ENCODE measurements at regions not wholly inside any gene's neighbourhood (a gene's known extent, or its start where the extent isn't known, plus 50 kb on each side); places are given as distances from the start of the nearest gene placed in this dataset.

GRCh38 chr12:77115471-77115870, 50.1 kb upstream of the E2F7 start:
- Histone ChIP-seq H3K23ac (ENCODE audit: insufficient read length, low read depth, low read length) (no peak overlapping the region), H4K91ac (ENCODE audit: insufficient read length, low read depth, low read length) (no peak overlapping the region), H2BK5ac (ENCODE audit: insufficient read length, low read length) (no peak overlapping the region), H3K4me1 (ENCODE audit: insufficient read depth, low read length) (no peaks in the 10 kb centered on the region), H2BK12ac (ENCODE audit: insufficient read length, low read depth, low read length) (no peak overlapping the region), H3K27ac (ENCODE audit: insufficient read length, low read depth, low read length) (no peak overlapping the region), H3K79me1 (ENCODE audit: insufficient read depth, low read depth, low read length, poor library complexity, severe bottlenecking) (no peaks in the 10 kb centered on the region), H3K14ac (ENCODE audit: insufficient read depth, low read length) (no peak overlapping the region), H3K4ac (ENCODE audit: low read depth, low read length) (no peak overlapping the region), H3K9me3 (ENCODE audit: control insufficient read depth, low read depth, low read length) (no peaks in the 10 kb centered on the region), H2BK120ac (ENCODE audit: low read depth, low read length, poor library complexity, severe bottlenecking) (no peak overlapping the region), H2BK20ac (ENCODE audit: low read depth, low read length, poor library complexity, severe bottlenecking) (no peak overlapping the region), H4K8ac (replicated peaks; ENCODE audit: insufficient read length, low read depth, low read length) (no peak overlapping the region), H2AK5ac (ENCODE audit: insufficient read length, low read length) (no peak overlapping the region), H2AFZ (ENCODE audit: low read length) (no peak overlapping the region), H4K5ac (ENCODE audit: insufficient read length, low read depth, low read length) (no peak overlapping the region), H3T11ph (ENCODE audit: low read length) (no peak overlapping the region), H3K18ac (ENCODE audit: insufficient read length, low read depth, low read length) (no peak overlapping the region), H2BK15ac (ENCODE audit: low read depth, low read length) (no peak overlapping the region), H3K56ac (ENCODE audit: insufficient read length, low read depth, low read length) (no peak overlapping the region), H4K20me1 (ENCODE audit: control insufficient read depth, insufficient read depth, insufficient read length) (no peaks in the 10 kb centered on the region), H3K23me2 (ENCODE audit: insufficient read length, low read depth, low read length, poor library complexity, severe bottlenecking) (no peaks in the 10 kb centered on the region), H3K27me3 (ENCODE audit: insufficient read depth, low read length) (no peaks in the 10 kb centered on the region), H3K9ac (ENCODE audit: extremely low read depth, insufficient read length, low read length) (no peak overlapping the region), H3K79me2 (ENCODE audit: insufficient read depth, low read length) (no peaks in the 10 kb centered on the region), H3K4me2 (ENCODE audit: insufficient read depth, insufficient read length, low read length) (no peak overlapping the region)
- DNase-seq: no peak
- peaks cover 0 to 4% of the 10 kb centered on the region in 2 experiments; a peak in 2 of 4 replicates for H3K4me1 Mint-ChIP-seq
- no peak overlapping the region for H3K4me3 Mint-ChIP-seq
- peaks cover 0 to 5% (median 4%) of the 10 kb centered on the region in 3 experiments; a peak in 6 of 7 replicates for H3K36me3 Mint-ChIP-seq (ENCODE audit: insufficient read depth in 1 of 3, low read depth in 3 of 3)
- WGBS (ENCODE audit: extremely low coverage, insufficient read length, low lambda C conversion rate): no CpG with 5 or more reads among the region's 1 CpG
- peaks cover 1 to 10% of the 10 kb centered on the region in 2 experiments; a peak in 3 of 5 replicates for H3K9me3 Mint-ChIP-seq
- no peaks in the 10 kb centered on the region for H3K27me3 Mint-ChIP-seq (ENCODE audit: low read depth)
- TF ChIP-seq CTCF (conservative IDR thresholded peaks at IDR 0.05): no peak
- H3K27ac Mint-ChIP-seq: no peak overlapping the region
